C4-2B (cell line): ENCODE measurements at regions not wholly inside any gene's neighbourhood (a gene's known extent, or its start where the extent isn't known, plus 50 kb on each side); places are given as distances from the start of the nearest gene placed in this dataset.

ENCODE experiments used
- H3K27ac ChIP-seq: fragments of 450-650 bp; 2 replicates; pipeline ENCODE4 v1.5.1; 2017
- ZFX ChIP-seq: fragments of 450-650 bp; IDR thresholded peaks from 2 replicates; pipeline ENCODE4 v1.6.1; 2017
- TF ChIP-seq, protein P1 (sequence below): fragments of 450-650 bp; conservative IDR thresholded peaks from 2 replicates; pipeline ENCODE4 v1.5.1; 2017; ENCODE audit warnings: mild to moderate bottlenecking

DNA sequence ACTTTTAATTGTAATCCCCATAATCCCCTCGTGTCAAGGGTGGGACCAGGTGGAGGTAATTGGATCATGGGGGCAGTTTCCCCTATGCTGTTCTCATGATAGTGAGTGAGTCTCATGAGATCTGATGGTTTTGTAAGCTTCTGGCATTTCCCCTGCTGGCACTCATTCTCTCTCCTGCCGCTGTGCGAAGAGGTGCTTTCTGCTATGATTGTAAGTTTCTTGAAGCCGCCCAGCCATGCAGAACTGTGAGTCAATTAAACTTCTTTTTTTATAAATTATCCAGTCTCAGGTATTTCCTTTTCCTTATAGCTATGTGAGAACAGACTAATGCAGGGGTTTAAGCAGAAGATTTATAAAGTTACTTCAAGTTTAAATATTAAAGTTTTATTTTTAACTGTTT is 655.2 kb downstream of the EPHA4 start:
- TF ChIP-seq, protein P1, sequence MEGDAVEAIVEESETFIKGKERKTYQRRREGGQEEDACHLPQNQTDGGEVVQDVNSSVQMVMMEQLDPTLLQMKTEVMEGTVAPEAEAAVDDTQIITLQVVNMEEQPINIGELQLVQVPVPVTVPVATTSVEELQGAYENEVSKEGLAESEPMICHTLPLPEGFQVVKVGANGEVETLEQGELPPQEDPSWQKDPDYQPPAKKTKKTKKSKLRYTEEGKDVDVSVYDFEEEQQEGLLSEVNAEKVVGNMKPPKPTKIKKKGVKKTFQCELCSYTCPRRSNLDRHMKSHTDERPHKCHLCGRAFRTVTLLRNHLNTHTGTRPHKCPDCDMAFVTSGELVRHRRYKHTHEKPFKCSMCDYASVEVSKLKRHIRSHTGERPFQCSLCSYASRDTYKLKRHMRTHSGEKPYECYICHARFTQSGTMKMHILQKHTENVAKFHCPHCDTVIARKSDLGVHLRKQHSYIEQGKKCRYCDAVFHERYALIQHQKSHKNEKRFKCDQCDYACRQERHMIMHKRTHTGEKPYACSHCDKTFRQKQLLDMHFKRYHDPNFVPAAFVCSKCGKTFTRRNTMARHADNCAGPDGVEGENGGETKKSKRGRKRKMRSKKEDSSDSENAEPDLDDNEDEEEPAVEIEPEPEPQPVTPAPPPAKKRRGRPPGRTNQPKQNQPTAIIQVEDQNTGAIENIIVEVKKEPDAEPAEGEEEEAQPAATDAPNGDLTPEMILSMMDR, result no peak
- no peak for TF ChIP-seq ZFX
- no peak overlapping the region for H3K27ac ChIP-seq

DNA sequence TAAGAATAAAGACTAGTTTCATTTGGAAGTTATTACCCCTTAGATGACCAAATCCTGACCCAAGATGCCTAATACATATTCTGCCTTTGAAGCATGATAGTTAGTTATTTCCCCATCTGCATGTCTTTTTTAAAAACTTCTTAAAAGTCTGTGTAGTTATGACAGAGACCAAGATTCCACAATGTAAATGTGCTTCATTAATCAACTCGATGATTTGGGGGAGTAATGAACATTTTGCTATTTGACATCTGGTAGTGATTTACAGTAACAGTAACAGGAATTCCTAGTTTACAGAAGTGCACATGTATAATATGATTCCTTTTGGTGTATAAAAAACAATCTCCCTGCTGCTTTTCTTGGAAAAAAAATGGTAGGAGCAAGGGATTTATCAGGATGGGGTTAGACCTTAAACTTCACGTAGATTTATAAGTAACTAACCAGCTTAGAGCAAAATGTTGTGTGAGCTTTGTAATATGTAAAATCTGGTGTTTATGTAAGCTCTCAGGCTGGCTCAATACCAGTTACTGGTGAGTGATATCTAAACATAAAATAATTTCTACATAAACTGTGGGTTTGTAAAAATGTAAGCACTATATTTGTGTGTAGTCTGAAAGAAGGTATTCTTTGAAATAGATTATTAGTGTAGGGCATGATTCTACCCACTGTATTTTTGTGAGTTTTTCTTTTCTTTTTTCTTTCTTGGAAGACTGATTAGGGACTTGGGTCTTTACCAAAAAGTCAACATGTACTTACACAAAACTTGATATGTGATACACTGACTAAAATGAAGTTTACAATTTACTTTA is 641.6 kb downstream of the EPHA4 start:
- TF ChIP-seq, protein P1, result no peak
- H3K27ac ChIP-seq, result no peak overlapping the region

DNA sequence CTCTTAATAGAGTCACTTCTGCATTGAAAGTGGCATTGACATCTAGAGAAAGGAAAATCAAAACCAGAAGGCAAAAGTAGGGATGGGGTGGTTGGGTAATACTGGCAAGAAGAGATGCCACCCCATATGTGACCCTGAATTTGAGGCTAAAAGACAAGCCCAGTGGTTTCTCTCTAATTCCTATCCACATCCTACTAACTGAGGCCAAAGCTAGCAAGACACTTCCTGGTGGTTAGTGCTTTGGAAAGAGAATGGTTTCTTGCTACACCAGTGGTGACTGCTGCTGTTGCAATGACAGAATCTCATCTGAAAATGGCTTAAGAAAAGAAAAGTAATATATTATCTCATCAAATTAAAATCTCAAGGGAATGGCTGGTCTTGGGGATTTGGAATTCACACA is 640.6 kb downstream of the EPHA4 start:
- TF ChIP-seq, protein P1, result no peak
- no peak for TF ChIP-seq ZFX
- no peak overlapping the region for H3K27ac ChIP-seq

DNA sequence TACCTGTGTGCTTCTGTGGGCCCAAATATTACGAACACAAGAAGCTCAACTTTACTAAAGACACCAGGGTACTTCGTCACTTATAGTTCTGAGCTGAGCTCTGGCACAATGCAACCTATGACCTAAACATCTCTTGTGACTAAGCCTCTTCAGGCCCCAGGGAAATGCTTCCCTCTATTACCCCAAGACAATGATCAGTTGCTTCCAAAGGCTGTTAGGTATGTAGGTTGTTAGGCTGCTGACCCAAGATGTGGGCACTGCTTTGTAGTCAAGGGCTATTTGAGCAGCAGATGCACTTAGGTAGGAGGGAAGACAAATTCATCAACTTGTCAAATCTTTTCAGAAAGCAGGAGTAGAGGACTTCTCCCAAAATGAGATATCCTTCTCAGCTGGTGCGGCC is 640.1 kb downstream of the EPHA4 start:
- no peak overlapping the region for H3K27ac ChIP-seq
- TF ChIP-seq, protein P1, result no peak
- no peak for TF ChIP-seq ZFX

DNA sequence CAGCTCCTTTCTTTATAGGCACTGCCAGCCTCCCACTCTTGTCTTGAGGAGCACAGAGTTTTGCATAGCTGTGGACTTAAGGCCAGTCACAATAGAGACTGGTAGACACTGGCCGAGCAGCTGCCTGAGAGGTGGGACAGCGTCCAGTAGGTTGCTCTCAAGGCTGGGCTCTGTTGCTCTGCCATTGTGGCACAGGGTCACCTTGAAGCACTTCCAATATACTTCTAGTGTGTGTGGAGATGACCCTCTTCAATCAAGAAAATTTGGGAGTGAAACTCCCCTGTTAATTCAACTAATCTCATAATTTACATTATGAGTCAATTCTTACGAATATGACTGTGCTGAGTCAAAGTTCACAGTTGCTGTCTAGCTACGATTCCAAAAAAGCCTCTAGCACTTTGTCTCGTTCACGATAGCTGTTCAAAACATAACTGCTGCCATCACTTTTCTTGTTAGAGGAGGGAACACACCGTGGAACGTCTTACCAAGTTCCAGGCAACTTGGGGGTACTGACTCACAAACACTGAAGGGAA is 636.2 kb downstream of the EPHA4 start:
- TF ChIP-seq, protein P1, result no peak
- no peak for TF ChIP-seq ZFX
- H3K27ac ChIP-seq, result no peak overlapping the region

DNA sequence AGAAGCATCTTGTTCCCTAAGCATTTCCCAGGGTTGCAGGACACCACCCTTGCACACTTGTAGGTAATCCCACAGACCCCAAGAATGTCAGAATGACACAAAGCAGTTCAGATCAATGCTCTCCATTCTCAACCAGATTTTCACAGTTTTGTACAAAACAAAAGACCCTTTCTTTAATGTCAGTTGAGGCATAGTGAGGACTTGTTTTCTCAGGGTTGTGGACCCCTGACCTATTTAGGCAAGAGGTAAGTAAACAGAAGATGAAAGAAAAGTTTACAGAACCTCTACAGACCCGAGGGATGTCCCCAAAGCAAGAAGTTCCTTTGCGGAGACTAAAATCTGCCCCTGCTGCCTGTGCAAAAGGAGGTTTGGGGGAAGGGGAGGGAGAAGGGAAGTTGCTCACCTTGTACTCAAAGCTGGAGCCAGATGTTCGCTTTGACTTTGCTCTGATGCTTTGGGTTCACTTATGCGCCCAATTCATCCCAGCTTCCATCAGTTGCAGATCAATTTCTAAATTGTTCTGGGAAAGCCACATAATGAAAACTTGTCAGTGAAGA is 635.4 kb downstream of the EPHA4 start:
- H3K27ac ChIP-seq, result no peak overlapping the region
- no peak for TF ChIP-seq ZFX
- TF ChIP-seq, protein P1, result no peak

DNA sequence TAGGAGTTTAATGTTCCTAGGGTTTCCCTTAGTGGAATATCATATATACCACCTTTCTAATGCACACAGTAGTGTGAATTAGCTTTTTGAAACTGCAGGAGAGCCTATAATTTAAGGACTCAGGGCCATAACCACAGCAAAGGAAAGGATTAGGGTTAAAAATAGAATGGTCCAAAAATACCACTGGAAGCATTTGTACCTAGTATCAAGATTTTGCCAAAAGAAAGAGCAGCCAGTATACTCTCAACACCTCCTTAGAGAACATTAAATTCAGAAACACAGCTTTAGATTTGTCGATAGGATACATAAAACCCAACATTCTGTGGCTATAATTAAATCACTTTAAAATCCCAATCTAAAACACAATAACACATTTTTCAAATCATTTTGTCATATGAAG is 634.9 kb downstream of the EPHA4 start:
- TF ChIP-seq, protein P1, result no peak
- no peak for TF ChIP-seq ZFX
- no peak overlapping the region for H3K27ac ChIP-seq
